A549 (cell line): ENCODE measurements at regions not wholly inside any gene's neighbourhood (a gene's known extent, or its start where the extent isn't known, plus 50 kb on each side); places are given as distances from the start of the nearest gene placed in this dataset.

Source experiments
- ATAC-seq, 2 experiments: fragments of 200-7000 bp in 1 of 2; fragments of >200 bp in 1 of 2; cut with Nextera tagmentation in 1 of 2; cut with Tn5 transposase in 1 of 2; 3 replicates each; pipeline versions ENCODE4 v1.8.0 to v1.9.1; 2018 to 2020; ENCODE audit warnings: mild to moderate bottlenecking in 1 of 2, moderate library complexity in 1 of 2
- CTCF ChIA-PET: fragments of 300-600 bp; sonication (Branson Sonifier 250); formaldehyde crosslinking; extraction: SDS; loops from one replicate; lab custom pipeline; 2021; ENCODE audit warnings: antibody characterized with exemption, inconsistent platforms; lab: Yijun Ruan, JAX
- POLR2A ChIA-PET: fragments of 350-600 bp; formaldehyde crosslinking; extraction: SDS; loops from one replicate; lab custom pipeline; 2021; ENCODE audit warnings: antibody characterized with exemption, inconsistent platforms; lab: Yijun Ruan, JAX
- DNase-seq, 2 experiments: peaks; one replicate each; pipeline versions ENCODE4 v3.0.0 to v3.0.0-alpha.2; 2011 to 2016; ENCODE audit warnings: low read depth in 1 of 2, low spot score in 1 of 2
- FAIRE-seq: peaks from 2 replicates; lab custom pipeline; 2011; peaks lifted over from hg19 to GRCh38; lab: Jason Lieb, UNC
- H3K27ac ChIP-seq, 2 experiments: fragments of >200 bp; sonication (Bioruptor Twin); formaldehyde crosslinking; 3 replicates each; pipeline ENCODE4 v1.5.1; 2016 to 2017
- H3K4me1 ChIP-seq: fragments of >200 bp; sonication (Bioruptor Twin); formaldehyde crosslinking; 3 replicates; pipeline ENCODE4 v1.6.1; 2016
- H3K4me2 ChIP-seq: fragments of >200 bp; sonication (Bioruptor Twin); formaldehyde crosslinking; 3 replicates; pipeline ENCODE4 v1.6.1; 2016
- H3K4me3 ChIP-seq: fragments of >200 bp; sonication (Bioruptor Twin); formaldehyde crosslinking; 3 replicates; pipeline ENCODE4 v1.5.1; 2016
- H3K9me3 ChIP-seq: fragments of >200 bp; sonication (Bioruptor Twin); formaldehyde crosslinking; 3 replicates; pipeline ENCODE4 v1.6.1; 2016
- CEBPB ChIP-seq, 2 experiments: fragments of >200 bp in 1 of 2; sonication (Bioruptor Twin) in 1 of 2; formaldehyde crosslinking in 1 of 2; IDR thresholded peaks; 2 replicates each; pipeline ENCODE4 v1.6.1; 2012 to 2016
- CHD2 ChIP-seq: fragments of 150-350 bp; IDR thresholded peaks from 2 replicates; pipeline ENCODE4 v1.6.1; 2014; ENCODE audit warnings: low read length; ENCODE audit not compliant: partially characterized antibody
- ESRRA ChIP-seq: fragments of 150-350 bp; IDR thresholded peaks from 2 replicates; pipeline ENCODE4 v1.6.1; 2014; ENCODE audit warnings: mild to moderate bottlenecking, low read length, borderline replicate concordance
- FOSL2 ChIP-seq, 2 experiments: fragments of 450-650 bp in 1 of 2; fragments of >200 bp in 1 of 2; sonication (Bioruptor Twin) in 1 of 2; formaldehyde crosslinking; IDR thresholded peaks; 2 replicates each; pipeline versions ENCODE4 v1.5.0 to v1.6.1; 2016 to 2020; ENCODE audit warnings: mild to moderate bottlenecking in 1 of 2, moderate library complexity in 1 of 2
- HDAC2 ChIP-seq: fragments of 200-600 bp; sonication (generic); IDR thresholded peaks from 2 replicates; pipeline ENCODE4 v1.6.1; 2016
- HOXB13 ChIP-seq: fragments of 250-450 bp; sonication (Bioruptor Pico); IDR thresholded peaks from 2 replicates; pipeline ENCODE4 v1.5.0; 2020; ENCODE audit warnings: low read depth, mild to moderate bottlenecking, moderate library complexity
- MAZ ChIP-seq: fragments of 150-350 bp; IDR thresholded peaks from 2 replicates; pipeline ENCODE4 v1.6.1; 2014; ENCODE audit warnings: antibody characterized with exemption, low read depth, low read length, borderline replicate concordance
- MYC ChIP-seq: IDR thresholded peaks from 2 replicates; pipeline ENCODE4 v1.6.1; 2012; ENCODE audit warnings: mild to moderate bottlenecking, inconsistent platforms, low read length, improper control_type of control experiment, borderline replicate concordance
- NPAS2 ChIP-seq: fragments of 250-450 bp; sonication (Bioruptor Pico); IDR thresholded peaks from 2 replicates; pipeline ENCODE4 v1.8.0; 2022; ENCODE audit warnings: mild to moderate bottlenecking, moderate library complexity, borderline replicate concordance
- PHF8 ChIP-seq: fragments of 200-600 bp; sonication (generic); IDR thresholded peaks from 2 replicates; pipeline ENCODE4 v1.6.1; 2016; ENCODE audit warnings: low read depth, mild to moderate bottlenecking, antibody characterized with exemption, moderate library complexity, borderline replicate concordance
- RAD21 ChIP-seq, 2 experiments: fragments of >200 bp in 1 of 2; sonication (Bioruptor Twin) in 1 of 2; formaldehyde crosslinking in 1 of 2; IDR thresholded peaks in 1 of 2; conservative IDR thresholded peaks in 1 of 2; 2 replicates in 1 of 2; 3 replicates in 1 of 2; pipeline ENCODE4 v1.6.1; 2012 to 2018; ENCODE audit warnings: inconsistent platforms in 1 of 2
- RNF2 ChIP-seq: fragments of 200-600 bp; sonication (generic); IDR thresholded peaks from 2 replicates; pipeline ENCODE4 v1.6.1; 2016; ENCODE audit warnings: low read depth, mild to moderate bottlenecking, antibody characterized with exemption, moderate library complexity, borderline replicate concordance
- SREBF2 ChIP-seq: fragments of 450-650 bp; IDR thresholded peaks from 2 replicates; pipeline ENCODE4 v1.6.1; 2014; ENCODE audit warnings: mild to moderate bottlenecking, moderate library complexity
- TP53 ChIP-seq: fragments of 250-450 bp; sonication (Bioruptor Pico); IDR thresholded peaks from 2 replicates; pipeline ENCODE4 v1.5.0; 2021; ENCODE audit warnings: mild to moderate bottlenecking, moderate library complexity
- ZSCAN20 ChIP-seq: fragments of 250-450 bp; sonication (Bioruptor Pico); IDR thresholded peaks from 2 replicates; pipeline ENCODE4 v1.8.0; 2022; ENCODE audit warnings: mild to moderate bottlenecking, moderate library complexity
- WGBS: methylation state at CpG from one replicate; pipeline ENCODE4 v1.1.6; 2017; ENCODE audit errors: missing lambda C conversion rate; 5-methylcytosine and 5-hydroxymethylcytosine counted together
- TF ChIP-seq, protein P1 (sequence below): IDR thresholded peaks from 2 replicates; pipeline ENCODE4 v1.6.1; 2012; ENCODE audit warnings: low read depth, borderline replicate concordance
- TF ChIP-seq, protein P2 (sequence below): fragments of 450-650 bp; IDR thresholded peaks from 2 replicates; pipeline ENCODE4 v1.6.1; 2014; ENCODE audit warnings: antibody characterized with exemption
- TF ChIP-seq, protein P3 (sequence below): fragments of >200 bp; sonication (Bioruptor Twin); formaldehyde crosslinking; IDR thresholded peaks from 3 replicates; pipeline ENCODE4 v1.5.1; 2016
- TF ChIP-seq, protein P4 (sequence below): fragments of >200 bp; sonication (Bioruptor Twin); formaldehyde crosslinking; IDR thresholded peaks from 3 replicates; pipeline ENCODE4 v1.6.1; 2016
- TF ChIP-seq, protein P5 (sequence below): fragments of 250-450 bp; sonication (Bioruptor Pico); IDR thresholded peaks from 2 replicates; pipeline ENCODE4 v1.5.0; 2021; ENCODE audit warnings: mild to moderate bottlenecking, moderate library complexity, borderline replicate concordance

DNA sequence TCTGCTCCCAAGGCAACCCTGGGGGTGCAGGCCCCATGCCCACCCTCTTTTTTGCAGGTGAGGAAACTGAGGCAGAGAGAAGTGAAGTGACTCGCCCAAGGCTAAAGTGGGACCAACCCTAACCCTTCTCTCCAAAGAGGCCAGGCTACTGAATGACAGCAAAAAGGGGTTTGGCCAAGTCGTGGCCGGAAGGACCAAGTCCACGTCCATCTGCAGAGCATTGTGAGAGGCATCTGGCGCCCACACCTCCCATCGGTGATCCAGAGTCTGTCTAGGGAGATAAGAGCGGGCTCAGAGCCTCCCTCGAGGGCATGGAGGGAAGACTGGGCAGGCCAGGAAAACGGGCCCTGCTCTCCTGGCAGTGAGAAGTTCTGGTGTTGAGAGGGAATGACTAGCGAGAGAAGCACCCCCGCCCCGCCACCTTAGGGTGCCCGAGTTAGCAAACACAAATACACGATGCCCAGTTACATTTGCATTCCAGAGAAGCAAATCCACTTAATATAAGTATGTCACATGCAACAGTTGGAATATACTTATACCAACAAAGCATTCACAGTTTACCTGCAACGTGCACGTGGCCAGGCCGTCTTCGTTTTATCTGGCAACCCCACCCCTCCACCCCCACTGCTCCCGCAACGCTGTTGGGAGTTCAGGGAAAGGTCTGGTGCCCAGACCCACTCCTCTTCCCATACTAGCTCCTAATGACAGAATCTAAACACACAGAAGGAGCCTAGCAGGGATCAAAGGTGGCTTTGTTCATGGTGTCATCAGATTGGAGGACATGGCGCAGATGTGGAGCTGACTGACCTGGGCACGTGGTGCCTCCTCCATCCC is 124.9 kb downstream of the OAT start:
- 66% methylated on average over 22 of the region's 22 CpGs for WGBS
- no peak for ATAC-seq
- Histone ChIP-seq H3K27ac (no peak overlapping the region), H3K4me1 (no peaks in the 10 kb centered on the region), H3K4me2 (no peak overlapping the region), H3K4me3 (no peak overlapping the region), H3K9me3 (no peaks in the 10 kb centered on the region)
- CTCF ChIA-PET = no interaction called here
- TF ChIP-seq NPAS2 = no peak
- no peak for TF ChIP-seq ZSCAN20 (CRISPR knock-in tag)
- TF ChIP-seq, protein P1, sequence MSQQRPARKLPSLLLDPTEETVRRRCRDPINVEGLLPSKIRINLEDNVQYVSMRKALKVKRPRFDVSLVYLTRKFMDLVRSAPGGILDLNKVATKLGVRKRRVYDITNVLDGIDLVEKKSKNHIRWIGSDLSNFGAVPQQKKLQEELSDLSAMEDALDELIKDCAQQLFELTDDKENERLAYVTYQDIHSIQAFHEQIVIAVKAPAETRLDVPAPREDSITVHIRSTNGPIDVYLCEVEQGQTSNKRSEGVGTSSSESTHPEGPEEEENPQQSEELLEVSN = no peak
- TF ChIP-seq MYC = no peak
- TF ChIP-seq SREBF2 = no peak
- TF ChIP-seq, protein P2, sequence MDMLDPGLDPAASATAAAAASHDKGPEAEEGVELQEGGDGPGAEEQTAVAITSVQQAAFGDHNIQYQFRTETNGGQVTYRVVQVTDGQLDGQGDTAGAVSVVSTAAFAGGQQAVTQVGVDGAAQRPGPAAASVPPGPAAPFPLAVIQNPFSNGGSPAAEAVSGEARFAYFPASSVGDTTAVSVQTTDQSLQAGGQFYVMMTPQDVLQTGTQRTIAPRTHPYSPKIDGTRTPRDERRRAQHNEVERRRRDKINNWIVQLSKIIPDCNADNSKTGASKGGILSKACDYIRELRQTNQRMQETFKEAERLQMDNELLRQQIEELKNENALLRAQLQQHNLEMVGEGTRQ = no peak
- TF ChIP-seq TP53 (CRISPR knock-in tag) = no peak
- TF ChIP-seq, protein P3, sequence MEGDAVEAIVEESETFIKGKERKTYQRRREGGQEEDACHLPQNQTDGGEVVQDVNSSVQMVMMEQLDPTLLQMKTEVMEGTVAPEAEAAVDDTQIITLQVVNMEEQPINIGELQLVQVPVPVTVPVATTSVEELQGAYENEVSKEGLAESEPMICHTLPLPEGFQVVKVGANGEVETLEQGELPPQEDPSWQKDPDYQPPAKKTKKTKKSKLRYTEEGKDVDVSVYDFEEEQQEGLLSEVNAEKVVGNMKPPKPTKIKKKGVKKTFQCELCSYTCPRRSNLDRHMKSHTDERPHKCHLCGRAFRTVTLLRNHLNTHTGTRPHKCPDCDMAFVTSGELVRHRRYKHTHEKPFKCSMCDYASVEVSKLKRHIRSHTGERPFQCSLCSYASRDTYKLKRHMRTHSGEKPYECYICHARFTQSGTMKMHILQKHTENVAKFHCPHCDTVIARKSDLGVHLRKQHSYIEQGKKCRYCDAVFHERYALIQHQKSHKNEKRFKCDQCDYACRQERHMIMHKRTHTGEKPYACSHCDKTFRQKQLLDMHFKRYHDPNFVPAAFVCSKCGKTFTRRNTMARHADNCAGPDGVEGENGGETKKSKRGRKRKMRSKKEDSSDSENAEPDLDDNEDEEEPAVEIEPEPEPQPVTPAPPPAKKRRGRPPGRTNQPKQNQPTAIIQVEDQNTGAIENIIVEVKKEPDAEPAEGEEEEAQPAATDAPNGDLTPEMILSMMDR = no peak
- no peak for TF ChIP-seq CHD2
- no peak for TF ChIP-seq RNF2
- TF ChIP-seq FOSL2 (IDR thresholded peaks at IDR 0.05) = no peak
- no peak for TF ChIP-seq FOSL2 (CRISPR knock-in tag; IDR thresholded peaks at IDR 0.05)
- no peak for TF ChIP-seq RAD21 (conservative IDR thresholded peaks at IDR 0.05 in 1 of 2, IDR thresholded peaks at IDR 0.05 in 1 of 2)
- no peak for TF ChIP-seq CEBPB (IDR thresholded peaks at IDR 0.05)
- TF ChIP-seq ESRRA = no peak
- TF ChIP-seq, protein P4, sequence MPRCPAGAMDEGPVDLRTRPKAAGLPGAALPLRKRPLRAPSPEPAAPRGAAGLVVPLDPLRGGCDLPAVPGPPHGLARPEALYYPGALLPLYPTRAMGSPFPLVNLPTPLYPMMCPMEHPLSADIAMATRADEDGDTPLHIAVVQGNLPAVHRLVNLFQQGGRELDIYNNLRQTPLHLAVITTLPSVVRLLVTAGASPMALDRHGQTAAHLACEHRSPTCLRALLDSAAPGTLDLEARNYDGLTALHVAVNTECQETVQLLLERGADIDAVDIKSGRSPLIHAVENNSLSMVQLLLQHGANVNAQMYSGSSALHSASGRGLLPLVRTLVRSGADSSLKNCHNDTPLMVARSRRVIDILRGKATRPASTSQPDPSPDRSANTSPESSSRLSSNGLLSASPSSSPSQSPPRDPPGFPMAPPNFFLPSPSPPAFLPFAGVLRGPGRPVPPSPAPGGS = no peak
- TF ChIP-seq HOXB13 = no peak
- no peak for TF ChIP-seq HDAC2
- no peak for TF ChIP-seq PHF8
- TF ChIP-seq, protein P5, sequence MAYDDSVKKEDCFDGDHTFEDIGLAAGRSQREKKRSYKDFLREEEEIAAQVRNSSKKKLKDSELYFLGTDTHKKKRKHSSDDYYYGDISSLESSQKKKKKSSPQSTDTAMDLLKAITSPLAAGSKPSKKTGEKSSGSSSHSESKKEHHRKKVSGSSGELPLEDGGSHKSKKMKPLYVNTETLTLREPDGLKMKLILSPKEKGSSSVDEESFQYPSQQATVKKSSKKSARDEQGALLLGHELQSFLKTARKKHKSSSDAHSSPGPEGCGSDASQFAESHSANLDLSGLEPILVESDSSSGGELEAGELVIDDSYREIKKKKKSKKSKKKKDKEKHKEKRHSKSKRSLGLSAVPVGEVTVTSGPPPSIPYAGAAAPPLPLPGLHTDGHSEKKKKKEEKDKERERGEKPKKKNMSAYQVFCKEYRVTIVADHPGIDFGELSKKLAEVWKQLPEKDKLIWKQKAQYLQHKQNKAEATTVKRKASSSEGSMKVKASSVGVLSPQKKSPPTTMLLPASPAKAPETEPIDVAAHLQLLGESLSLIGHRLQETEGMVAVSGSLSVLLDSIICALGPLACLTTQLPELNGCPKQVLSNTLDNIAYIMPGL (CRISPR knock-in tag) = no peak
- TF ChIP-seq MAZ = no peak
- no peak for DNase-seq
- no peak for FAIRE-seq
- POLR2A ChIA-PET = no interaction called here
